ENCODE measurements at regions not wholly inside any gene's neighbourhood (a gene's known extent, or its start where the extent isn't known, plus 50 kb on each side); places are given as distances from the start of the nearest gene placed in this dataset.
"Not testable (repeated sequence)": the region's sequence is repeated elsewhere in the genome, so short reads cannot be mapped to it uniquely, and the experiment has no call there.

GRCh38 chr15:34528055-34528754 is 55.2 kb downstream of the GOLGA8B start:
- in situ Hi-C loops (cut with MboI; ENCODE audit: low sequenced_read_pairs, unreplicated experiment); DNase-seq (ENCODE audit: low spot score): not testable (repeated sequence)

- DNase-seq (ENCODE audit: low spot score); in situ Hi-C loops (cut with MboI; ENCODE audit: low sequenced_read_pairs, unreplicated experiment): not testable (repeated sequence)
Observed at GRCh38 chr15:34527641-34528040, 55.8 kb downstream of the GOLGA8B start.

GRCh38 chr15:34523849-34524248 is 59.6 kb downstream of the GOLGA8B start:
- in situ Hi-C loops (cut with MboI; ENCODE audit: low sequenced_read_pairs, unreplicated experiment): loop anchor here (25.0 kb wide), 1 partner anchor 88 kb away; no protein-coding TSS in a partner anchor
- not testable (repeated sequence) for DNase-seq (ENCODE audit: low spot score)

- not testable (repeated sequence) for DNase-seq (ENCODE audit: low spot score)
- in situ Hi-C loops (cut with MboI; ENCODE audit: low sequenced_read_pairs, unreplicated experiment): loop anchor here (25.0 kb wide), 1 partner anchor 90 kb away; no protein-coding TSS in a partner anchor
Observed at GRCh38 chr15:34522601-34523000, 60.9 kb downstream of the GOLGA8B start.

GRCh38 chr15:34521802-34522485 is 61.5 kb downstream of the GOLGA8B start:
- in situ Hi-C loops (cut with MboI; ENCODE audit: low sequenced_read_pairs, unreplicated experiment): loop anchor here (25.0 kb wide), 1 partner anchor 90 kb away; no protein-coding TSS in a partner anchor
- not testable (repeated sequence) for DNase-seq (ENCODE audit: low spot score)

- in situ Hi-C loops (cut with MboI; ENCODE audit: low sequenced_read_pairs, unreplicated experiment): loop anchor here (25.0 kb wide), 1 partner anchor 92 kb away; no protein-coding TSS in a partner anchor
- TF ChIP-seq CTCF (IDR thresholded peaks at IDR 0.05; ENCODE audit: borderline replicate concordance, control extremely low read depth, extremely low read depth, insufficient read depth, missing control alignments): no peak
Observed at GRCh38 chr15:34520566-34520965, 62.9 kb downstream of the GOLGA8B start.

GRCh38 chr15:34520010-34520409 is 63.4 kb downstream of the GOLGA8B start:
- DNase-seq (ENCODE audit: low spot score): not testable (repeated sequence)
- in situ Hi-C loops (cut with MboI; ENCODE audit: low sequenced_read_pairs, unreplicated experiment): loop anchor here (25.0 kb wide), 1 partner anchor 92 kb away; no protein-coding TSS in a partner anchor

More at GRCh38 chr15:34520566-34520965, 62.9 kb downstream of the GOLGA8B start:
- DNase-seq (ENCODE audit: low spot score): no peak

- in situ Hi-C loops (cut with MboI; ENCODE audit: low sequenced_read_pairs, unreplicated experiment): loop anchor here (25.0 kb wide), 1 partner anchor 98 kb away; no protein-coding TSS in a partner anchor
- no peak for TF ChIP-seq CTCF (IDR thresholded peaks at IDR 0.05; ENCODE audit: borderline replicate concordance, control extremely low read depth, extremely low read depth, insufficient read depth, missing control alignments)
- DNase-seq (ENCODE audit: low spot score): peak; percentile 76
Observed at GRCh38 chr15:34514251-34514670, 69.2 kb downstream of the GOLGA8B start.

- DNase-seq (ENCODE audit: low spot score): no peak
- no peak for TF ChIP-seq CTCF (IDR thresholded peaks at IDR 0.05; ENCODE audit: borderline replicate concordance, control extremely low read depth, extremely low read depth, insufficient read depth, missing control alignments)
- in situ Hi-C loops (cut with MboI; ENCODE audit: low sequenced_read_pairs, unreplicated experiment): loop anchor here (25.0 kb wide), 1 partner anchor 100 kb away; no protein-coding TSS in a partner anchor
Observed at GRCh38 chr15:34512628-34513027, 70.8 kb downstream of the GOLGA8B start.

GRCh38 chr15:34501131-34501530 is 63.5 kb upstream of the GOLGA8A start:
- no peak for DNase-seq (ENCODE audit: low spot score)
- in situ Hi-C loops (cut with MboI; ENCODE audit: low sequenced_read_pairs, unreplicated experiment): loop anchor here (25.0 kb wide), 1 partner anchor 111 kb away; no protein-coding TSS in a partner anchor
- TF ChIP-seq CTCF (IDR thresholded peaks at IDR 0.05; ENCODE audit: borderline replicate concordance, control extremely low read depth, extremely low read depth, insufficient read depth, missing control alignments): no peak

Data from GM13976 (cell line).